Loucy (cell line): ENCODE measurements at regions not wholly inside any gene's neighbourhood (a gene's known extent, or its start where the extent isn't known, plus 50 kb on each side); places are given as distances from the start of the nearest gene placed in this dataset.

Experiments
- CTCF ChIP-seq: fragments of 200-600 bp; sonication (generic); conservative IDR thresholded peaks from 2 replicates; pipeline ENCODE4 v1.5.1; 2014; ENCODE audit warnings: mild to moderate bottlenecking, antibody characterized with exemption, low read length
- EZH2phosphoT487 ChIP-seq: fragments of 200-600 bp; IDR thresholded peaks from 2 replicates; pipeline ENCODE4 v1.6.1; 2018; ENCODE audit warnings: antibody characterized with exemption, mild to moderate bottlenecking, moderate library complexity, borderline replicate concordance

DNA sequence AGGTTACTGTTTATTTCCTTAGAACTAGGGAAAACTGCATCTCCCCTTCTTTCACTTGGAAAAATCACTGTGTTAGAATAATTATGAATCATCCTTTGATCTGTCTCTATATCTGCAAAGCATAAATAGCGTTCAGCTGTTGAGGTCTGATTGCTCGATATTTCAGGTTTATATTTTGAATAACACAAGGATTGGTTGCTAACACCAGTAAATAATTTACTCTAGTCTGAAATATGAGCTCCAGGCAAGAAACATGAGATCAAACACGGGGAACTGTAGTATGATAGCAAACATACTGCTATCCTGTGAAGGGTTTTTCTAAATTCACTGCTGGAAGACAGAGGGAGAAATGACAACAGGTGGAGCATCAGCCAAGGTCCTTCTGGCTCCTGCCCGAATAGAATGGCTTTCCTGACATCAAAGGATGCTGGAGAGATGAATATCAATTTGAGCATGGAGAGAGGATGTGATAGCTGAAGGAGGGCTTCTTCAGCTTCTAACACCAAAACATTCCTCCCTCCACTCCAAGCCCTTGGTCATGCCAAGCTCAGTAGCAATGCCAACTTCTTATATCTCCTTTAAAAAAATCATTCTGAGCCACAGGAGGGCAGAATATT lies 450.3 kb downstream of the SHISA9 start:
- TF ChIP-seq CTCF (no peak), EZH2phosphoT487 (no peak)
